Esophagus muscularis mucosa (tissue), 3 donors: ENCODE measurements at regions not wholly inside any gene's neighbourhood (a gene's known extent, or its start where the extent isn't known, plus 50 kb on each side); places are given as distances from the start of the nearest gene placed in this dataset.

Source experiments
- POLR2A ChIP-seq: fragments of 450-650 bp; IDR thresholded peaks from one replicate; pipeline ENCODE4 v1.6.1; 2017; ENCODE audit warnings: antibody characterized with exemption, moderate library complexity, mild to moderate bottlenecking, low read depth
- TF ChIP-seq, protein P1 (sequence below), 3 experiments: fragments of 200-600 bp in 2 of 3; fragments of 450-650 bp in 1 of 3; sonication (generic) in 2 of 3; IDR thresholded peaks; one replicate each; pipeline ENCODE4 v1.5.1; 2017 to 2019; ENCODE audit warnings: antibody characterized with exemption in 3 of 3, mild to moderate bottlenecking in 2 of 3, moderate library complexity in 1 of 3

- TF ChIP-seq, protein P1, sequence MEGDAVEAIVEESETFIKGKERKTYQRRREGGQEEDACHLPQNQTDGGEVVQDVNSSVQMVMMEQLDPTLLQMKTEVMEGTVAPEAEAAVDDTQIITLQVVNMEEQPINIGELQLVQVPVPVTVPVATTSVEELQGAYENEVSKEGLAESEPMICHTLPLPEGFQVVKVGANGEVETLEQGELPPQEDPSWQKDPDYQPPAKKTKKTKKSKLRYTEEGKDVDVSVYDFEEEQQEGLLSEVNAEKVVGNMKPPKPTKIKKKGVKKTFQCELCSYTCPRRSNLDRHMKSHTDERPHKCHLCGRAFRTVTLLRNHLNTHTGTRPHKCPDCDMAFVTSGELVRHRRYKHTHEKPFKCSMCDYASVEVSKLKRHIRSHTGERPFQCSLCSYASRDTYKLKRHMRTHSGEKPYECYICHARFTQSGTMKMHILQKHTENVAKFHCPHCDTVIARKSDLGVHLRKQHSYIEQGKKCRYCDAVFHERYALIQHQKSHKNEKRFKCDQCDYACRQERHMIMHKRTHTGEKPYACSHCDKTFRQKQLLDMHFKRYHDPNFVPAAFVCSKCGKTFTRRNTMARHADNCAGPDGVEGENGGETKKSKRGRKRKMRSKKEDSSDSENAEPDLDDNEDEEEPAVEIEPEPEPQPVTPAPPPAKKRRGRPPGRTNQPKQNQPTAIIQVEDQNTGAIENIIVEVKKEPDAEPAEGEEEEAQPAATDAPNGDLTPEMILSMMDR (IDR thresholded peaks at IDR 0.05) = no peak
- TF ChIP-seq POLR2A = no peak
Observed at GRCh38 chr2:18501729-18502128, 58.7 kb downstream of the RDH14 start.
